GM10266 (cell line): ENCODE measurements at regions not wholly inside any gene's neighbourhood (a gene's known extent, or its start where the extent isn't known, plus 50 kb on each side); places are given as distances from the start of the nearest gene placed in this dataset.
"Not testable (repeated sequence)": the region's sequence is repeated elsewhere in the genome, so short reads cannot be mapped to it uniquely, and the experiment has no call there.

Experiments used
- DNase-seq: peaks from one replicate; pipeline ENCODE4 v3.0.0; 2012; ENCODE audit errors: extremely low spot score
- CTCF ChIP-seq: IDR thresholded peaks from 2 replicates; pipeline ENCODE4 v1.5.1; 2012; ENCODE audit warnings: mild to moderate bottlenecking, low read depth; ENCODE audit not compliant: control insufficient read depth, insufficient read depth; ENCODE audit errors: missing control alignments

DNA sequence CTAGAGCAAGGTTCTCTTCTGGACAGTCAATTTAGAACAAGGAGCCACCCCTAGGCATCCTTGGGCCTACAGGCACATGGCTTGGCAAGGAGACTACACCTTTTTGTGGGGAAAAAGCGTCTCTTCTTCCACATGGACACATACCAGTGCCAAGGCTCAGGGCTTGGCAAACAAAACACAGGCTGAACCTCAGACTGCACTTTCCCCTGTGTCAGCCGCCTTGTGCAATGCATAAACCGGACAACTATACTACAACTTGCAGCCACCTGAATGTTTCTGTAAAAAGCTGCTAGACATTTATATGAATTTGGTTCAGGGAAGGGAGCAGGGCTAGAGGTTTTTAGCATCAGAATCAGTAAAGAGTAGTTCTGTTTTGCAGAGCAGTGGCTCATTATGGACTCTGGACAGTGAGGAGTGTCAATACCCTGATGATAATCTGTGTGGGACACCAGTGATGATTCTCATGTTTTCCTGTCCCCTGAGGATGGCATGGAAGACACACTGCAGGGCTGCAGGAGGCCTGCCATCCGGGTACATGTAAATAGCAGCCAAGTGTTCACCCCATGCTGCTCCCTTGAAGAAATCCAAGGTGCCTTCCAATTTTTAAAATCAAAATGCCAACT is 118.9 kb downstream of the GATA3 start:
- no peak for DNase-seq
- TF ChIP-seq CTCF = no peak

DNA sequence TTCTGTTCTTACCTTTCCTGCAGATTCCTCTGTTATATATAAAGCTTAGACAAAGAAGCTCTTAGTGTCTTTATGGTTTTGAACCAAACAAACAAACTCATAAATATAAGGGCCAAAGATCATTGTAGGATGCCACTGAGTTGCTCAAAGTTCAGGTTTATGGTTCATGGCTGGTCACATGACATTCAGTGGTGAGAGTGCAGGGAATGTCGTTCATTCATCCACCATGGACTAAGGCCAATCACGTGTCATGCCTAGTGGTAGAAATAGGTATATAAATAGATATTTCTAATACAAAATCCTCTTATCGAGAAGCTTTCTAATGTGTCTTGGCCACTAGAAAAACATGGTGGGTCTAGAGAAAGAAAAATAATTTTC is 119.4 kb downstream of the GATA3 start:
- no peak for TF ChIP-seq CTCF
- DNase-seq = no peak

- DNase-seq = no peak
- TF ChIP-seq CTCF = no peak
These were observed 120.3 kb downstream of the GATA3 start for GRCh38 chr10:8174762-8175161.

DNA sequence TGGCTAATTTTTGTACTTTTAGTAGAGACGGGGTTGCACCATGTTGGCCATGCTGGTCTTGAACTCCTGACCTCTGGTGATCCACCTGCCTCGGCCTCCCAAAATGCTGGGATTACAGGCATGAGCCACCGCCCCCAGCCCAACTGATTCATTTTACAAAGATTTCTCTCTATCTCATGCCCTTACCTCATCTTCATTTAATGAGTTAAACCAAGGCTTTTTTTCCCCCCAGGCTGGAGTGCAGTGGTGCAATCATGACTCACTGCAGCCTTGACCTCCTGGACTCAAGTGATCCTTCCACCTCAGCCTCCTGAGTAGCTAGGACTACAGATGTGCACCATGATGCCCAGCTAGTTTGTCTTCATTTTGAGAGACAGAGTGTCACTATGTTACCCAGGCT is 123.0 kb downstream of the GATA3 start:
- DNase-seq = not testable (repeated sequence)

GRCh38 chr10:8179773-8180172 is 125.3 kb downstream of the GATA3 start:
- not testable (repeated sequence) for DNase-seq

- no peak for TF ChIP-seq CTCF
- no peak for DNase-seq
These were observed 126.0 kb downstream of the GATA3 start for GRCh38 chr10:8180360-8181109.

GRCh38 chr10:8181496-8182157 is 127.1 kb downstream of the GATA3 start:
- DNase-seq = no peak
- TF ChIP-seq CTCF = no peak

DNA sequence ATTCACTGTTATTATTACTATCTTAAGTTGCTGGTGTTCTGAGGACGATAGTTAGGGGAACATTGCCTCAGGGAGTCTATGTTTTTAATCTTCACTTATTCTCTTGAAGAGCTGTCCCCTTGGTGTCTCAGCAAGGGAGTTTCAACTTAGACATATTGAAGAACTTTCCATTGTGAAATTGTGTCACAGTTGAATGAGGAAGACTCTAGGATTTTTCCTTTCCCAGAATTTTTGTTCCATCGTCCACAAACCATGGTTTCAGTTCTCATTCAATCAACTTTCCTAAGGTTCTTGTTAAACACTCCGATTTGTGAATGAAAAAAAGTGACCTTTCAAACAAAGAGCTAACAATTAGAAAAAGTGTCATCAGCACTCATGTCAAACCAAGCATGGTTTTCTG is 128.3 kb downstream of the GATA3 start:
- DNase-seq = no peak
- TF ChIP-seq CTCF = no peak
